GM04503 (cell line): ENCODE measurements at regions not wholly inside any gene's neighbourhood (a gene's known extent, or its start where the extent isn't known, plus 50 kb on each side); places are given as distances from the start of the nearest gene placed in this dataset.

ENCODE experiments used
- DNase-seq: peaks from one replicate; pipeline ENCODE4 v3.0.0-alpha.2; 2012; ENCODE audit warnings: low read depth

DNA sequence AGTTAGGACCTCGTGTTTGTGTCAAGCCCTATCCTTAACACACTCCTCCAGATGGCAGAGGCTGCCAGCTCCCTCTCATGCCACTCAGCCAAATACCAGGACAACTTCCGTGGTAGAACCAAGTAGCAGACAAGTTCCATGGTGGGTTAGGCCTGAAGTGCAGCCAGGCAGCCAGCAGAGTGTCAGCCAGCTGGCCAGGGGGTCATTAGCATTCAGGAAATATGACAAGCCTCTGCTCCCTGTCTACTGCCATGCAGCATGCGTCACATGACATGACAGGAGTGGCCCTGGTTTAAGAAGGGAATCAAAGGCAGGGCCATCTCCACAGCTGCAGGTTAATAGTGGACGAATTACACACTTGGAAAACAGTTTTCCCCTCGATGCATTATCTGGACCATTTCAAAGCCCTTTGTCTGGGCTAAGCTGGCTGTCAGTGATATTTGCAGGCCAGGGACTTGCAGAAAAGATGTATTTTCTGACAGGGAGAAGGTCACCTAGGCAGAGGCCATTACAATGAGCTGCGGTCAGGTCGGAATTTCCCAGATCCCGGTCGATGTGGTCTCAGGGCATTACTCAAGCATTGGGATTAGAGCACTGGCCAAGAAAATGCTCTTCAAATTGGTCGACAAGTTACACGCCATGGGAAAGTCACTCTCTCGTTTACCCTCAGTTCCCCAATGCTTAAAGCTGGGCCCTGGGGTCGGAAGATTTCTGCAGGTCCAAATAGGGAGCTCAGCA is 461.7 kb upstream of the CADM1 start:
- DNase-seq, result no peak

DNA sequence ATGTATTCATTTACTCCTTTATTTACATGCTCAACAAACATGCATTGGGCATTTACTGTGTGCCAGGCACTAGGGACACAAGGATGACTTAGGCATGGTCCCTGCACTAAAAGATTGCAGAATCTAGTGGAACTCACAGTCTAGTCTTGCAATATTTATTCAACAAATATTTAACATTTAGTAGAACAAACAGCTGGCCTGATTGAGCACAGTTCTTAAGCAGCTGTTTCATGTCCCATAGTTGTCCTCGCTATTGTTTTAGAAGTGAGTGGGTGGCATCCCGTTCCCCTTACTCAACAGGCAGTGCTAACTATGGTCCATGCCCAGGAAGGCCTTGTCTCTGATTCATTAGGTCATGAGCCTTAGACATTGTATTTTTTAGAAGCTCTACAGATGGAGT is 459.9 kb upstream of the CADM1 start:
- DNase-seq, result no peak

DNA sequence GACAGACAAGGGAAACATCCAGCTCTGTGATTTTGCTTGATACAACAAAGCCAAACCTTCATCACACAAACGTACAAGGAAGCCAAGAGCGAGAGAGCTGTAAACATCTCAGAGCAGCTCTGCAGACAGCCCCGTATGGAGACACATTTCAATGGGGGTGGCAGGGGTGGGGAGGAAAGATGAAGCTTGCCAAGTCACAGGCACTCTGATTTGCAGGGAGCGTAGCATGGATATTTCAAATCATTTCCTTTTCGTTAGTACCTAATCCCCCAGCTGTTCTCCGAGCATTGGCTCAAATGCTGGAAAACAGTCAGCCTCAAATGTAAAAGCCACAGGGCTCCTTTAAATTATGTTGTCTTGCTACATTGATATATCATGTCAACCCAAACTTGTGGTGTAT is 458.9 kb upstream of the CADM1 start:
- DNase-seq, result no peak

DNA sequence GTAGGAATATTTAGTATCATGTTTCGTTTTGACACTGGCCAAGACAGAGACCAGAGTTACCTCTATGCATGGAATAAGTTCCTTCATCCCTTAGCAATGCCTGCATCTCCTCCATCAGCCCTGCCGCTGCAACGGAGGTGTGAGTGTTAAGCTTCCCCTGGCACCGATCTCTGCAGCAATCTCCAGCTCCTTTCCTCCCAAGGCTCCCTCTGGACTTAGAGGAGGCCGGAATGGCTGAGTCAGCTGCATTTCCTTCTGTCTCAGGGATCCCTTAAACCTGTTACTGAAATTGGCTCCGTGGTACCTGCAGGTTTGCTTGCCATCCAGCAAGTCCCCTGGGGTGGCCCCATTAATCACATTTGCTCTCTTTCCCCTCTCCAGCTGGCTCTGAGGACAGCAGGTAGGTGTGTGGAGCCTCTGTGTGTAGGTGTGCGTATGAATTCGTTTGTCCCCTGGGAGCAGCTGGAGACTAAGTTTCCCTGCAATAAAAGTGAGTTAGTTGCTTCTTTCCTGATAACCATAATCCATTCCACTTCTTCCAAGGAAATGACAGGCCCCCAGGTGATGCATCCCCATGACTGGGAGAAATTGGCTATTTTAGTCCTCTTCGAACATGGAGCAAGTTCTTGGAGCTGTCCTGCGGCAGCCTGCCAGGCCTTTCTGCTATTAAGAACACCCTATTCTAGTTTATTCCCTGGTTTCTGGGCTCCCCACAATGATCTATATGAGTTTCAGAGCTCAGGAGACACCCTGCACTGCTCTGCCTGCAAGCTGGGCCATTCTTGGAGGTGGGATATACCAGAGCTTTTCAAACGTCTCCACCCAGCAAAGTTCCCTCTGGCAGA is 457.2 kb upstream of the CADM1 start:
- DNase-seq, result no peak

DNA sequence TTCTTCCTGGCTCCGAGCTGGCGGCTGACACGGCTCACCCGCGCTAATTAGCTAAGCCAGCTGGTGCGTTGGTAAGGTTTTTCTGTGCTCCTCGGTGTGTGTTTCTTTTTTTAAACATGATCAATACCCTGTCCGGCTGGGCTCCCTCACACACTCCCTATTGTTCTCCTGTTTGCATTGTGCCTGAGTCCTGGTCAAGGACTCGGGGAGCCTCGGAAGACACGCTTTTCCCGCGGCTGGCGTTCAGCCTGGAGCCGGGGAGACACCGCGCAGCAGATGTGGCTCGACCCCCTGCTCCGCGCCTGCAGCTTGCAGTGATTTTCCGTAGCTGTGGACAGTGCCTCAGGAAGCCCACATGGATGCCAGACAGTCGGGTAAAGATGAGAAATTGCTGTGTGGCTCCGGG is 454.9 kb upstream of the CADM1 start:
- DNase-seq, result no peak

DNA sequence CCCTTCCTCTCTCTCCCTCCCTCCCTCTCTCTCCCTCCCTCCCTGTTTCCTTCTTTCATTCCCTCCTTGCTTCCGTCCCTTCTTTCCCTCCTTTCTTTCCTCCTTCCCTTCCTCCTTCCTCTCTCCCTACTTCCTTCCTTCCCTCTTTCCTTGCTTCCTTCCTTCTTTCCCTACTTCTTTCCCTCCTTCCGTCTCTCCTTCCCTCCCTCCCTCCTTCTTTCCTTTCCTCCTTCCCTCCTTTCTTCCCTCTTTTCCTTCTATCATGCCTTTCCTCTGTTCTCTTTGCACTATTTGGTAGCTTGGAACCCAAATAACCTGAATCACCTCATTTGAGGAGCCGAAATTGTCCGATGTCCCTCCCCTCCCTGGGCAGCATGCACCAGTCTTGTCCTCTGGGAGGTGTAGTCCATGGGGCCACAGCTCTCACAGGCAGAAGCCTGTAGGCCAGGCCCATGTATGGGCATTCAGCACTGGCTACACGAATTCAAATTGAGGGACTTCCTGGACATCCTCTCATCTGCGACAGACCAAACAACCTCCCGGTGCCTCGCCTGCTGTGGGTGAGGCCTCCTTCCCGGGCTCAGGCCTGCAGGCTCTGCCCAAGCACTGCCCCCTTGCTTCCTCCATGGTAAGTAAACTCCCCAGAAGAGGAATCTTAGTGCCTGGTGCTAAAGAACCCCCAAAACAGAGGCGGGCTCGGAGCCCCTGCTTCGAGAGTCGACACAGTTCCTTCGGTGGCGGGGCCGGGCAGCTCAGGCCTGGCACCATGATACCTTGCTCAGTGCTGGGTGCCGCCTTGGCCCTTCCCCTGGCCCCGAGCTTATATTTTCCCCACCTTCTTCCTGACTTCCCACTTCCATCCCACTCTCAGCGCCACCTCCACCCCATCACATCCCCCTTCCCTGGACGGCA is 454.1 kb upstream of the CADM1 start:
- no peak for DNase-seq

DNA sequence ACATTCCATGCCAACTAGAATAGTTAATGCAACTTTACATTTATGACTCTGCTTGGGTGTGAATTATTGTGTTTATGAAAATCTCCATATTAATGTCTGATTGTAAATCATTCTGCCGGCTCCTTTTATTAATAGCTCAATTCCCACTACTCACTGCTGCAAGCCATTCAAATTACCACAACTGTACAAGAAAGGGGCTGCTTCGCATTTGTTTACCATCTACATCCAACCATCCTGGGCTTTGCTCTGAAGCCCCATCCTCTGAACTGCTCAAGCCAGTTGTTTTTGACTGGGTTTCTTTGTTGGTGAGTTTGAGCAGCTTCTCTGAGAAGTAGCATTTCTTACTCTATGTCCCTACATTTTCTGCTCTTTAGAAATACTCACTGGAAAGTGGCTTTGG is 451.6 kb upstream of the CADM1 start:
- DNase-seq, result no peak

DNA sequence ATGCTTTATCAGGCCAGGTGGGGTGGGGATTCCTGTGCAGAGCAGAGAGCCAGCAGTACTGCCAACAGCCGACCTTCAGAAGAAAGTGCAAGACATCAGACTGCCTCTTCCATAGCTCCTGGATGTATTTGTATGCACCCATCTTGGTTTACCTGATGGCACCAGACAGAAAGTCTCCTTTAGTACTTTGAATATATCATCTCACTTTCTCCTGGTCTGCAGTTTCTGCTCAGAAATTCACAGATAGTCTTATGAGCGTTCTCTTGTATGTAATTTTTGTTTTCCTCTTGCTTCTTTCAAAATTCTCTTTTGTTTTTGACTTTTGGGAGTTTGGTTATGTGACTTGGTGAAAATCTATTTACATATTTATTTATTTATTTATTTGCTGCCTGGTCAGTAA is 446.4 kb upstream of the CADM1 start:
- DNase-seq, result no peak

DNA sequence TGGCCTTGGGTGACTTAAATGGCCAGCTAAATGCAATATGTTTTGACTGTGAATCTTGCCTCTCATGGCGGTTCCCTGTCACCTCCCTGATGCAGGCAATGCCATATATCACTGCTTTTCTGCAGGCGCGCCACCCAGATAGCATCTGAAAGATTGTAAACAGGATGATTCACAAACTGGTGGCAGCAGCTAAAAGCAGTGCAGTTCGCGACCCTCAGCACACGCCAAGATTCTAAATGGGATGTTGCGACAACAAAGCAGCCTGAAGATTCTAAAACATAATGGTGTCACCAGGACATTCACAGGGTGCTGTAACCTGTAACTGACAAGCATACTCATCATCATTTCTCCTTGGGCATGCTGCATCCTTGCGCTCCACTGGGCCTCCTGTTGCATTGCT is 440.4 kb upstream of the CADM1 start:
- DNase-seq, result no peak

DNA sequence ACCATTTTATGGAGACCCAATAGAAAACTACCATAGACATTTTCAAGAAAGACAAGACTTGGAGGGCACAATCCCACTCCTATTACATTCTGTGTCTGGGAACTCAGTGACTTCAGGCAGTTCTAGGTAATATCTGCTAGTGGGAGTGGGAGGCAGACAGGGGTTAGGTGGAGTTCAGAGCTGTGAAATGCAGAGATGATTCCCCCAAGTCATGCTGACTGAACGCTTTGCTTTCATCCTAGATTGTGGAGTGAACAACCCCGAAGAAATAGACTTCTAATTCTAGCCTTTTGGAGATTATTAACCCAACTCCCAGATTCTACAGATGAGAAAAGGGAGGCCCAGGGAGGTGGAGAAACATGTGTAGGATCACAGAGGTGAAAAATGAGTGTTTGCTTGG is 437.8 kb upstream of the CADM1 start:
- DNase-seq, result no peak

DNA sequence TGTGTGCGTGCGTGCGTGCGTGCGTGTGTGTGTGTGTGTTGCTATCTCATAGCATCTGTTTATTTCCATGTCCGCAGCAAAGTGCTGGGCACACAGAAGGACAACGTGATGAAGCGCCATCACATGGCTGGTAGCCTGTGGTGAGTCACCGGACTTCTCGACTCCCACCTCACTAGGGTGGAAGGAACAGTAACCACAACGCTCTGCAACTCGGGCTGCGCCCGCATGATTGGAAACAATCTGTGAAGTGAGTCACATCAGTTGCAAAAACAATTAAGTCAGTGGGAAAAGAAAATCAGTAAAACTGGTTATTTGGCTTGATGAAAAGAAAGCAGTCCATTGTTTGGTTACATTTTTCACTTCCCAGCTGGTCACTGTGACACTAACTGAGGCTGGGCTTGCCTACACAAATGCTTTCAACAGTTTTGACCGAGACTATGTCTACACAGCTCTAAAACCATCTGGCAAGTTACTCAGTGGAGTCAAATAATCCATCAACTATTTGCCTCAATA is 437.3 kb upstream of the CADM1 start:
- no peak for DNase-seq

DNA sequence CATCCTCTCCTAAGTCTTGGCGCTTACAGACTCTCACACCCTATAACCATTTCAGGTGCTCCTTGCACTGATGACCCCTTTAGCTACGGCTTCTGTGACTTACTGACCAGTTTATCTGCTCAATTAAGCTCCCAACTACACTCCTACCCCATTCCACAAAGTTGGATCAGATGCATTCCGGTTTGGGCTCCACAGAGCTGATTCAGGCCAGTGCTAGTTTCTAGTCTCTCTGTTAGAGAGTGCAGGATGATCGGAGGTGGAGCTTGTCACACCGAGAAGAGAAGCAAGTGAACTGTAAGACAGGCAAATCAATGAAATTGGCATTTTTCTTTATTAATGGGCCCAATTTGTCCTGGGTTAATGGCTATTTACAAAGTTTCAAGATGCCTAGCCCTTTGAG is 436.8 kb upstream of the CADM1 start:
- no peak for DNase-seq

DNA sequence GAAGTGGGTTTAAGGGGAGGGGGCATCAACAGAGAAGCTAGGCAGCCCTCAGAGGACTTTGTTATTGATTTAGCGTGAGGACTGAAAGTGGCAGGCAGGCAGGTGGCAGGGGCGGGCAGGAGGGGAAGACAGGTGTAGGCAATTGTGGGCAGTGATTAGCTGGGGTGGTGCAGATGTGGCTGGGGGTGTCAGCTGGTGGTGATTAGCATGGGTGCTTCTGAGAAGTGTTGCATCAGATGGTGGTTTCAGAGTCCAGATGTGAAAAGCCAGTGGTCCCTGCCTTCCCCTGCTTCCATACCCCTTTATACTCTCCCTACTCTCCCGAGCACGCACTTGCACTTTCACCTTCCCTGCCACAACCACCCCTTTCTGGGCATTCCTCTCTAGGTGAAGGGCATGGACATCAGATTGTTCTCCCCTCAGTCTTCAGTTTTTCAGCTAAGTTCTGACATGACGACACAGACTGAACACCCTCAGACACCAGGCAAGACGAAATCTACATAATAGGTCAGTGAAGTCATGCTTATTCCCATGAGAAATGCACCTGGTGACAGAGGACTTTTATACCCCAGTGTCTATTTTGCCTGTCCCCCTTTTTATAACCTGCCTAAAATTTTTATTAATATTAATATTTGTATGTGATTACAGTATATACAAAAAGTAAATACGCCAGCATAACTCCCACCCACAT is 435.7 kb upstream of the CADM1 start:
- no peak for DNase-seq

DNA sequence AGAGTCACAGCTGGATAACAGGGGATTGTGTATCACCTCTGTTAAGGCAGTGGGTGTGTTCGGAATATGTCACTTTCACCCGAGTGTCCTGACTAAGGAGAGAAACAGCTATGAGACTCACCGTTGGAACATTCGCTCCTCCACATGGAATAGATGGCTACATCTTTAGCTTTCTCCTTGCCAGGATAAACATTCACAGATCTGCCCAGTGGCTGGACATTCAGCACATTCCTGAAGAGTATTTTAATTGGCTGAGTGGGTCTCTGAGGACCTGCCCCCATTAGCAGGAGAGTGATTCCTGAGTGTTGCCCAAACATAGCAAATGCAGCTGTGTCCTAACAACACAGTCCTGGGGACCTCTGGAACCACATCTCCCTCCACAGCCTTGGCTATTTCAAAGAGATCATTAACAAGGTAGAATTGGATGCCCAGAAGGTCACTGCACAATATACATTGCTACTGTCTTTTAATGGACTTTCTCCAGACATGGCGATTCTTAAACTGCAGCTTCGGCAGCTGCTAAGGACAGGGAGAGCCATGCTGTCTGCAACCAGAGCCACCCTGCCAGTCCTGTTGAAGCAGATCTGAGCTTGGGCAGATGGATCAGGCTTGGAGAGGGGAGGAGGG is 435.0 kb upstream of the CADM1 start:
- no peak for DNase-seq

DNA sequence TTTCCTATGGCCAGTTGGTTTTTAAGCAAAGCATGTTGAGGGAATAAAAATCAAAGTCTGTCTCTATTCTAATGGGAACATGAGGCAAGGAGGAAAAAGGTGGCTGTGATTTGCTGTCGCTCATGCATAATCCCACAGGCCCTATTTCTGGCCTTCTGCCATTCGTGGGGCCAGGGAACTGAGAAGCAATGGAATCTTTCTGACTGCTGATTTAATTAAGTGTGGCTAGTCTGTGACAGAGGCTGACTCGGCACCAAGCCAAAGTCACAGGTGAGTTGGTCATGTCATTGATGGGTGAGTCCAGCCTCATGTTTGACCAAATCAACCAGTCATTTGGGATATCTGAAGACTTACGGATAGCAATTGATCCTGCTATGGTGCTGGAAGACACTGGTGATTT is 429.3 kb upstream of the CADM1 start:
- no peak for DNase-seq

DNA sequence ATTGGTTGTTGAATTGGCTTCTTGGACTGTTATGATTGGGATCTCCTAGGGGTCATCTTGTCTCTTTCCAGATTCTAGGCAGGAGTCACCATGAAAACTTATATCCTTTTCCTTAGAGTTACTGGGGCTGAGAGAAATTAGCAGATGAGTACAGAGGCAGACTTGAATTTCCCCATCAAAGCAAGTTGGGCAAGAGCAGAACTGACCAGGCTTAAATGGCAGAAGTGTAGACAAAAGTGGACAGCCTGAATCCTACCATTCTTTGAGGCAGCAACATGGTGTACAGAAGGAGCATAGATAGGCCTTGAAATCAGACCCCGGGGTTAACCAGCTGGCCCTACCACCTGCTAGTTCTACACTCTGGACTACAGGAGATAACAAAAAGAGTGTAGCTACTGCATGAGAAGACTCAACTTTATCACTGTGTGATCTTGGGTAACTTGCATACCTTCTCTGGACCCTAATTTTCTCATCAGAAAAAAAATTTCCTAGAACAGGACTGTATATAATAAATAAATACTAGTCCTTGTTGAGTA is 427.4 kb upstream of the CADM1 start:
- no peak for DNase-seq

DNA sequence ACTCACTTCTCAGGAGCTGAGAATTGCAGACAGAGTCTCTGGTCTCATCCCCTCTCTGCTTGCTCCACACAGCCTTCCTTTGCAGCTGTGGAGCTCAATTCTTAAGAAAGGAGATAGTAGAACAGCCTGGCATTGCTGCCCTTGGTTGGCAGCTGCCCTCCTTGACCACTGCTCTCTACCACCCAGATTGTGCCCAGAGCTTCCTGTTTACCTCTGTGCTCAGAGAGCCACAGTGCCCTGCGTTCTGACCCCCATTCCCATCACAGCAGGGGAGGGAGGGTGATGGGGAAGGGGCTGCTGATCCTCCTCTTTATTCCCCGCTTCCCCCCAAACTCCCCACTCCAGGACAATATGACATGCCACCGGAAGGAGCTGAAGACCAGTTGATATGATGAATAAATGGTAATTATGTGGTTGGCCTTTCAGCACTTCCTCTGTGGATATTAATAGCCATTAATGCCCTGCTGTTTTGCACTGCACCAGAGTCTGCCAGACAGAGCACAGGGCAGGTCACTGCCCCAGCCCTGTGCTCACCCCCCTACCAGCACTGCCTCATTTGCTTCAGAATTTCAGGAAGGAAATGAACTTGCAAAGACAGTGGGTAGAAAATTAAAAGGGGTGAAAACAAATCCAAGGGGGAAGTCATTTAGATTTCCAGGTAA is 426.8 kb upstream of the CADM1 start:
- DNase-seq, result no peak

DNA sequence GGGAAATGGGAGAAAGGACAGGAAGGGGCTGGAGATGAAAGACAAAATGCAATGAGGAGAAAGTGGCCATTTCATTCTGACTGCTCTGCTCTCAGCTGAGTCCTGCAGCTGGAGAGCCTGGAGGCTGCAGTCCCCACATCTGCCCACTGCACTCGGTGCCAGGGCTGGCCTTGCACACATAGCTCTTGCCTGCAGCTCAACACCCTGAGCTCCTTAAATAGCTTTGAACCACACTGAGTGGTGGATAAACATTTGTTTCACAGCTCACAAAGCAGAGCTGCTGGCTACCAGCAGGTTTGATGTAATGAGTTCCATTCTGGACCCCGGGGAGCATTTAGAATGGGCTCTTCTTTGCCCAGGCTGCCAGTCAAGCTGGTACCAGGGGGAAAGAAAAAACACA is 426.1 kb upstream of the CADM1 start:
- no peak for DNase-seq

DNA sequence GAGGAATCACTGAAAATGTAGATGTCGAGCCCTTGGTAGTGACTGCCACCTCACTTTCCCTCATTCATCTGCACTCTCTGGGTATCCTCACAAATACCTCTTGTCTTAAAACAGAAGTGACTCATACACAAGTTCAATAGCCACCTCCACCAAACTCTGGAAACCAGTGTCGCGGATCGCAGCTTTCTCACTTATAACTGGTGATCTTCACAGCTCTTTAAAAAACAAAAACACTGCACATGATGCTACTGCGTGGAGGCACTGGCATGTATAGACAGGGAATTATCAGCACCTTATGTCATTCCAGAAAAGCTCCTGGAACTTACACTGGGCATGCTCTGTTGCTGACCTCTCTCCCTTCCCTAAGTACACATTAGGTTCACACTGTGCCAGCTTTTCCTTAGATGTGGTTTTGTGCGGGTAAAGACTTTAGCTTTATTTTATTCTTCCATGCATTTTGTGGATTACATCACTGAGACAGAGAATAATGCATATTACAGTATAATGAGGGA is 425.5 kb upstream of the CADM1 start:
- no peak for DNase-seq

DNA sequence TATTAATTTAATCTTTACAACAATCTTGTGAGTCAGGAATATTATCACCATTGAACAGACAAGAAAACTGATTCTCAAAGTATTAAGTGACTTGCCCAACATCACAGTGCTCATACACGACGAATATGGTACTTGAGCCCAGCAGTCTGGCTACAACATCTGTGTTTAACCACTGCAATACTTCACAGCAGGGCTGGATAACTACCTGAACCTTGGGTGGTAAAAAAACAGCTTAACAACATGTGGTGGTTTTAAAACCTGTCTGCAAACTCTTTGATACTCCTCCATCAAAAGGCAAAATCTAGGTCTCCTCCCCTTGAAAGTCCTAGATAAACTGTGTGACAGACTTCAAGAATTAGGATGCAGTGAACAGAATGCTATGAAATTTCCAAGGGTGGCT is 424.6 kb upstream of the CADM1 start:
- DNase-seq, result no peak
